Body of pancreas (tissue), 4 donors: ENCODE measurements at regions not wholly inside any gene's neighbourhood (a gene's known extent, or its start where the extent isn't known, plus 50 kb on each side); places are given as distances from the start of the nearest gene placed in this dataset.

Source experiments
- ATAC-seq: fragments of 150-250 bp; one replicate; pipeline ENCODE4 v1.9.1; 2016
- DNase-seq, 4 donors: peaks; one replicate each; pipeline ENCODE4 v3.0.0-alpha.2; 2019
- H3K27ac ChIP-seq, 4 donors: fragments of 200-600 bp; sonication (generic); 1 replicate in 3 of 4; 2 replicates in 1 of 4; pipeline versions ENCODE4 v1.5.1 to v1.6.1; 2016 to 2019; ENCODE audit warnings: mild to moderate bottlenecking in 1 of 4, mixed read lengths in 1 of 4, moderate library complexity in 1 of 4
- H3K27me3 ChIP-seq, 2 donors: fragments of 200-600 bp; sonication (generic); one replicate each; pipeline ENCODE4 v1.6.0; 2016; ENCODE audit warnings: mild to moderate bottlenecking in 1 of 2
- H3K36me3 ChIP-seq, 2 donors: fragments of 200-600 bp; sonication (generic); replicated peaks in 1 of 2; 2 replicates each; pipeline ENCODE4 v1.5.1; 2016; ENCODE audit warnings: low read depth in 2 of 2; ENCODE audit not compliant: insufficient read depth in 1 of 2
- H3K4me1 ChIP-seq: fragments of 200-600 bp; sonication (generic); one replicate; pipeline ENCODE4 v1.6.0; 2016
- H3K4me3 ChIP-seq, 2 donors: fragments of 200-600 bp; sonication (generic); 1 replicate in 1 of 2; 2 replicates in 1 of 2; pipeline ENCODE4 v1.5.1; 2016 to 2019
- H3K9me3 ChIP-seq, 3 donors: fragments of 200-600 bp; sonication (generic); 1 replicate in 2 of 3; 2 replicates in 1 of 3; pipeline ENCODE4 v1.5.1; 2016
- CTCF ChIP-seq, 7 experiments: fragments of 450-650 bp in 4 of 7; fragments of 200-600 bp in 3 of 7; sonication (generic) in 3 of 7; IDR thresholded peaks; one replicate each; pipeline ENCODE4 v1.5.1; 2016 to 2019; ENCODE audit warnings: antibody characterized with exemption in 7 of 7
- POLR2A ChIP-seq, 3 donors: fragments of 450-650 bp; IDR thresholded peaks; one replicate each; pipeline ENCODE4 v1.6.1; 2016; ENCODE audit warnings: antibody characterized with exemption in 3 of 3, mild to moderate bottlenecking in 2 of 3
- WGBS, 2 donors: methylation state at CpG; one replicate each; pipeline ENCODE4 v1.1.5; 2017; 5-methylcytosine and 5-hydroxymethylcytosine counted together
- intact Hi-C: fragments of 100-400 bp; cut with DNase I; formaldehyde crosslinking; loops from one replicate; pipeline ENCODE4 v1.15.1; 2023

GRCh38 chr16:86383488-86384262, 126.7 kb upstream of the FOXF1 start:
- ATAC-seq, result peak; percentile 40
- WGBS, 2 donors, result 30 to 36% methylated on average over 7 of the region's 7 CpGs

GRCh38 chr16:86384263-86384649, 126.1 kb upstream of the FOXF1 start:
- no peak overlapping the region for H3K4me3 ChIP-seq
- H3K36me3 ChIP-seq, result no peaks in the 10 kb centered on the region
- H3K9me3 ChIP-seq, result no peaks in the 10 kb centered on the region
- no peak overlapping the region for H3K27ac ChIP-seq
- ATAC-seq, result no peak
- no peak for DNase-seq
- no peaks in the 10 kb centered on the region for H3K4me1 ChIP-seq
- intact Hi-C loops, result no loop called here
- WGBS, 2 donors, result 71% methylated on average over 9 of the region's 9 CpGs
- TF ChIP-seq POLR2A (IDR thresholded peaks at IDR 0.05) (no peak), CTCF (IDR thresholded peaks at IDR 0.05) (no peak)
- no peaks in the 10 kb centered on the region for H3K27me3 ChIP-seq

More at GRCh38 chr16:86383488-86384262, 126.7 kb upstream of the FOXF1 start:
- no peaks in the 10 kb centered on the region for H3K36me3 ChIP-seq
- H3K27me3 ChIP-seq, result no peaks in the 10 kb centered on the region
- TF ChIP-seq CTCF (IDR thresholded peaks at IDR 0.05) (no peak), POLR2A (IDR thresholded peaks at IDR 0.05) (no peak)
- intact Hi-C loops, result no loop called here
- DNase-seq, result peak in 3 of 4 donors; percentile 14 to 40 (median 18)
- H3K9me3 ChIP-seq, result no peaks in the 10 kb centered on the region
- no peaks in the 10 kb centered on the region for H3K4me1 ChIP-seq
- H3K27ac ChIP-seq, result no peak overlapping the region
- H3K4me3 ChIP-seq, result no peak overlapping the region

DNA sequence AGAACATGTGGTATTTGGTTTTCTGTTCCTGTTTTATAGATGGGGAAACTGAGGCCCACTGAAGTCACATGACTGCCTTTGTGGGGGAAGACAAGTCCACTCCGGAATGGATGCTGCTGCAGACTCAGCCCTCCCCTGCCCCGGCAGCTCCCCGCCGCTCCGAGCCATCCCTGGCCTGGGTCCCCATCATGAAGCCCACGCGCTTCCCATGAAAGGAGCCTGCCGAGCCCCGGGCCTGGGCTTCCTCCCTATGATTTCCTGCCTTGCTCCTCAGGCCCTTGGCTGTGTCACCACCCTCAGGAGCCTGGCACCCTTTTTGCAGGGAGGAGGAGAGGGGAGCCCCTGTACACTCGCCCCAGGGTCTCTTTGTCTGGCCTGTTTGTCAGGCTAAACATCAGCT, 125.3 kb upstream of the FOXF1 start:
- no peak overlapping the region for H3K4me3 ChIP-seq
- no peak for DNase-seq
- 81 to 86% methylated on average over 10 of the region's 10 CpGs for WGBS, 2 donors

GRCh38 chr16:86387468-86388440, 122.6 kb upstream of the FOXF1 start:
- H3K36me3 ChIP-seq, result no peaks in the 10 kb centered on the region
- H3K27ac ChIP-seq, result no peak overlapping the region
- no peak for ATAC-seq
- no peak for DNase-seq
- no peaks in the 10 kb centered on the region for H3K9me3 ChIP-seq
- peaks cover 0 to 4% of the 10 kb centered on the region in 2 donors for H3K27me3 ChIP-seq
- 85 to 87% methylated on average over 21 to 24 of the region's 24 CpGs for WGBS, 2 donors
- H3K4me1 ChIP-seq, result no peaks in the 10 kb centered on the region
- H3K4me3 ChIP-seq, result no peak overlapping the region
- TF ChIP-seq POLR2A (IDR thresholded peaks at IDR 0.05) (no peak), CTCF (IDR thresholded peaks at IDR 0.05) (no peak)
- intact Hi-C loops, result no loop called here

More for the DNA sequence above, 125.3 kb upstream of the FOXF1 start:
- Histone ChIP-seq H3K9me3 (no peaks in the 10 kb centered on the region), H3K4me1 (no peaks in the 10 kb centered on the region), H3K27me3 (no peaks in the 10 kb centered on the region), H3K36me3 (no peaks in the 10 kb centered on the region), H3K27ac (no peak overlapping the region)
- no peak for TF ChIP-seq POLR2A (IDR thresholded peaks at IDR 0.05)
- no peak for TF ChIP-seq CTCF (IDR thresholded peaks at IDR 0.05)
- ATAC-seq, result no peak
- intact Hi-C loops, result no loop called here
